ENCODE measurements at regions not wholly inside any gene's neighbourhood (a gene's known extent, or its start where the extent isn't known, plus 50 kb on each side); places are given as distances from the start of the nearest gene placed in this dataset.

- TF ChIP-seq, protein P1, sequence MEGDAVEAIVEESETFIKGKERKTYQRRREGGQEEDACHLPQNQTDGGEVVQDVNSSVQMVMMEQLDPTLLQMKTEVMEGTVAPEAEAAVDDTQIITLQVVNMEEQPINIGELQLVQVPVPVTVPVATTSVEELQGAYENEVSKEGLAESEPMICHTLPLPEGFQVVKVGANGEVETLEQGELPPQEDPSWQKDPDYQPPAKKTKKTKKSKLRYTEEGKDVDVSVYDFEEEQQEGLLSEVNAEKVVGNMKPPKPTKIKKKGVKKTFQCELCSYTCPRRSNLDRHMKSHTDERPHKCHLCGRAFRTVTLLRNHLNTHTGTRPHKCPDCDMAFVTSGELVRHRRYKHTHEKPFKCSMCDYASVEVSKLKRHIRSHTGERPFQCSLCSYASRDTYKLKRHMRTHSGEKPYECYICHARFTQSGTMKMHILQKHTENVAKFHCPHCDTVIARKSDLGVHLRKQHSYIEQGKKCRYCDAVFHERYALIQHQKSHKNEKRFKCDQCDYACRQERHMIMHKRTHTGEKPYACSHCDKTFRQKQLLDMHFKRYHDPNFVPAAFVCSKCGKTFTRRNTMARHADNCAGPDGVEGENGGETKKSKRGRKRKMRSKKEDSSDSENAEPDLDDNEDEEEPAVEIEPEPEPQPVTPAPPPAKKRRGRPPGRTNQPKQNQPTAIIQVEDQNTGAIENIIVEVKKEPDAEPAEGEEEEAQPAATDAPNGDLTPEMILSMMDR (IDR thresholded peaks at IDR 0.05), result no peak
- TF ChIP-seq POLR2A (IDR thresholded peaks at IDR 0.05), result no peak
Measured at GRCh38 chr4:155566354-155566753, 100.3 kb upstream of the GUCY1A1 start.
